Spleen (tissue), 11 donors: ENCODE measurements at regions not wholly inside any gene's neighbourhood (a gene's known extent, or its start where the extent isn't known, plus 50 kb on each side); places are given as distances from the start of the nearest gene placed in this dataset.

Experiments used
- DNase-seq: peaks from one replicate; pipeline ENCODE4 v3.0.0-alpha.2; 2020
- H3K27ac ChIP-seq, 8 donors: fragments of 200-600 bp; sonication (generic) in 7 of 8; 1 replicate in 4 of 8; 2 replicates in 4 of 8; pipeline versions ENCODE4 v1.5.0 to v1.8.0; 2016 to 2021; ENCODE audit warnings: inconsistent platforms in 4 of 8, mild to moderate bottlenecking in 4 of 8, moderate library complexity in 1 of 8
- H3K27me3 ChIP-seq, 7 donors: fragments of 200-600 bp; sonication (generic) in 6 of 7; replicated peaks in 1 of 7; 1 replicate in 4 of 7; 2 replicates in 3 of 7; pipeline versions ENCODE4 v1.5.0 to v1.8.0; 2016 to 2021; ENCODE audit warnings: inconsistent platforms in 3 of 7, mild to moderate bottlenecking in 1 of 7
- H3K36me3 ChIP-seq, 6 donors: fragments of 200-600 bp; sonication (generic) in 5 of 6; 1 replicate in 4 of 6; 2 replicates in 2 of 6; pipeline versions ENCODE4 v1.5.0 to v1.8.0; 2016 to 2021; ENCODE audit warnings: inconsistent platforms in 2 of 6
- H3K4me1 ChIP-seq, 6 donors: fragments of 200-600 bp; sonication (generic) in 5 of 6; 1 replicate in 3 of 6; 2 replicates in 3 of 6; pipeline versions ENCODE4 v1.5.0 to v1.8.0; 2016 to 2021; ENCODE audit warnings: inconsistent platforms in 3 of 6
- H3K4me3 ChIP-seq, 8 donors: fragments of 200-600 bp; sonication (generic) in 7 of 8; 1 replicate in 4 of 8; 2 replicates in 4 of 8; pipeline versions ENCODE4 v1.5.0 to v1.8.0; 2016 to 2021; ENCODE audit warnings: inconsistent platforms in 4 of 8, mild to moderate bottlenecking in 4 of 8, moderate library complexity in 2 of 8
- H3K9me3 ChIP-seq, 8 donors: fragments of 200-600 bp; sonication (generic) in 7 of 8; 1 replicate in 4 of 8; 2 replicates in 4 of 8; pipeline versions ENCODE4 v1.5.0 to v1.8.0; 2016 to 2021; ENCODE audit warnings: inconsistent platforms in 4 of 8
- CTCF ChIP-seq, 11 experiments: fragments of 200-600 bp in 7 of 11; fragments of 450-650 bp in 4 of 11; sonication (generic) in 4 of 11; IDR thresholded peaks in 8 of 11; conservative IDR thresholded peaks in 3 of 11; 1 replicate in 7 of 11; 2 replicates in 4 of 11; pipeline versions ENCODE4 v1.4.0 to v1.8.0; 2016 to 2021; ENCODE audit warnings: antibody characterized with exemption in 11 of 11, inconsistent platforms in 4 of 11, mild to moderate bottlenecking in 1 of 11
- POLR2A ChIP-seq, 3 donors: fragments of 450-650 bp; IDR thresholded peaks; one replicate each; pipeline ENCODE4 v1.5.1; 2017; ENCODE audit warnings: antibody characterized with exemption in 3 of 3, mild to moderate bottlenecking in 1 of 3
- POLR2AphosphoS5 ChIP-seq, 3 donors: sonication (generic); formaldehyde crosslinking; IDR thresholded peaks; one replicate each; pipeline ENCODE4 v1.5.1; 2017; ENCODE audit warnings: antibody characterized with exemption in 3 of 3
- WGBS, 5 donors: extraction: QIAGEN DNeasy Blood & Tissue Kit in 3 of 5; methylation state at CpG; one replicate each; pipeline versions ENCODE4 v1.1.5 to v1.1.7; 2013 to 2018; 5-methylcytosine and 5-hydroxymethylcytosine counted together
- intact Hi-C: fragments of 100-400 bp; cut with DNase I; formaldehyde crosslinking; loops from one replicate; pipeline ENCODE4 v1.15.0; 2023; ENCODE audit warnings: low total_unique reads
- donor health status: healthy with polysubstance abuse.
- donor health status: DM: no; HTN: no; CAD: no; lungs with moderate emphysema.
- donor health status: DM: no; HTN: no; CAD: no.
- donor health status: Bipolar disorder and iron deficiency.
- donor health status: healthy.
- donor health status: DM: no; HTN: no; CAD: no.
- donor health status: DM: yes; HTN: yes; CAD: no.

- H3K4me3 ChIP-seq, result no peak overlapping the region
- no peaks in the 10 kb centered on the region for H3K36me3 ChIP-seq
- H3K9me3 ChIP-seq, result no peaks in the 10 kb centered on the region
- intact Hi-C loops, result no loop called here
- TF ChIP-seq POLR2AphosphoS5 (IDR thresholded peaks at IDR 0.05), result no peak
- DNase-seq, result no peak
- no peaks in the 10 kb centered on the region for H3K27me3 ChIP-seq
- WGBS, 5 donors, result 27 to 59% (median 35%) methylated on average over 1 of the region's 1 CpG
- no peak overlapping the region for H3K27ac ChIP-seq
- H3K4me1 ChIP-seq, result peaks cover 0 to 11% (median 7%) of the 10 kb centered on the region in 6 donors
Measured at GRCh38 chr21:28513428-28513827, 479.2 kb downstream of the LTN1 start.

- intact Hi-C loops, result no loop called here
- Histone ChIP-seq H3K4me1 (peaks cover 0 to 7% (median 2%) of the 10 kb centered on the region in 6 donors), H3K27me3 (no peaks in the 10 kb centered on the region), H3K36me3 (no peaks in the 10 kb centered on the region), H3K9me3 (peaks cover 0 to 30% (median 23%) of the 10 kb centered on the region in 8 donors), H3K27ac (peak overlapping the region in 3 of 8 donors; percentile 10 to 23 (median 17)), H3K4me3 (no peak overlapping the region)
- TF ChIP-seq POLR2A (IDR thresholded peaks at IDR 0.05) (no peak), CTCF (IDR thresholded peaks at IDR 0.05 in 8 of 11, conservative IDR thresholded peaks at IDR 0.05 in 3 of 11) (no peak), POLR2AphosphoS5 (IDR thresholded peaks at IDR 0.05) (no peak)
- DNase-seq, result no peak
- 40 to 61% (median 58%) methylated on average over 3 of the region's 3 CpGs for WGBS, 5 donors
Measured at GRCh38 chr21:28509031-28509430, 483.6 kb downstream of the LTN1 start.

- Histone ChIP-seq H3K9me3 (peaks cover 0 to 30% (median 23%) of the 10 kb centered on the region in 8 donors), H3K4me1 (peaks cover 0 to 7% (median 2%) of the 10 kb centered on the region in 6 donors), H3K4me3 (no peak overlapping the region), H3K27ac (no peak overlapping the region), H3K27me3 (no peaks in the 10 kb centered on the region), H3K36me3 (no peaks in the 10 kb centered on the region)
- intact Hi-C loops, result no loop called here
- no peak for DNase-seq
- TF ChIP-seq CTCF (IDR thresholded peaks at IDR 0.05 in 8 of 11, conservative IDR thresholded peaks at IDR 0.05 in 3 of 11) (no peak), POLR2A (IDR thresholded peaks at IDR 0.05) (no peak), POLR2AphosphoS5 (IDR thresholded peaks at IDR 0.05) (no peak)
Measured at GRCh38 chr21:28508126-28508525, 484.6 kb downstream of the LTN1 start.

- Histone ChIP-seq H3K27ac (no peak overlapping the region), H3K4me3 (no peak overlapping the region), H3K4me1 (no peaks in the 10 kb centered on the region), H3K36me3 (no peaks in the 10 kb centered on the region), H3K27me3 (no peaks in the 10 kb centered on the region), H3K9me3 (peaks cover 0 to 4% (median 0%) of the 10 kb centered on the region in 8 donors)
- intact Hi-C loops, result no loop called here
- no peak for DNase-seq
- TF ChIP-seq POLR2AphosphoS5 (IDR thresholded peaks at IDR 0.05) (no peak), POLR2A (IDR thresholded peaks at IDR 0.05) (no peak), CTCF (IDR thresholded peaks at IDR 0.05 in 8 of 11, conservative IDR thresholded peaks at IDR 0.05 in 3 of 11) (no peak)
Measured at GRCh38 chr21:28496517-28496916, 496.2 kb downstream of the LTN1 start.

GRCh38 chr21:28492127-28492526, 500.6 kb downstream of the LTN1 start:
- H3K27ac ChIP-seq, result no peak overlapping the region
- TF ChIP-seq POLR2AphosphoS5 (IDR thresholded peaks at IDR 0.05) (no peak), POLR2A (IDR thresholded peaks at IDR 0.05) (no peak), CTCF (IDR thresholded peaks at IDR 0.05 in 8 of 11, conservative IDR thresholded peaks at IDR 0.05 in 3 of 11) (no peak)
- intact Hi-C loops, result no loop called here
- no peaks in the 10 kb centered on the region for H3K9me3 ChIP-seq
- no peaks in the 10 kb centered on the region for H3K36me3 ChIP-seq
- H3K4me1 ChIP-seq, result no peaks in the 10 kb centered on the region
- no peak overlapping the region for H3K4me3 ChIP-seq
- DNase-seq, result no peak
- 76 to 90% (median 83%) methylated on average over 4 of the region's 4 CpGs for WGBS, 5 donors
- no peaks in the 10 kb centered on the region for H3K27me3 ChIP-seq
